GM13977 (cell line): ENCODE measurements at regions not wholly inside any gene's neighbourhood (a gene's known extent, or its start where the extent isn't known, plus 50 kb on each side); places are given as distances from the start of the nearest gene placed in this dataset.

ENCODE experiments used
- DNase-seq: peaks from one replicate; pipeline ENCODE4 v3.0.0; 2012; ENCODE audit warnings: low spot score
- CTCF ChIP-seq: IDR thresholded peaks from 2 replicates; pipeline ENCODE4 v1.5.1; 2012; ENCODE audit warnings: mild to moderate bottlenecking, control low read depth; ENCODE audit not compliant: insufficient read depth; ENCODE audit errors: extremely low read depth, missing control alignments
- in situ Hi-C: fragments of 300-500 bp; cut with MboI; formaldehyde crosslinking; loops from one replicate; pipeline ENCODE4 v1.12.0; 2022; ENCODE audit warnings: low sequenced_read_pairs, low pct_unique_long_range_greater_than_20kb, mixed read lengths, inconsistent platforms; ENCODE audit not compliant: unreplicated experiment

DNA sequence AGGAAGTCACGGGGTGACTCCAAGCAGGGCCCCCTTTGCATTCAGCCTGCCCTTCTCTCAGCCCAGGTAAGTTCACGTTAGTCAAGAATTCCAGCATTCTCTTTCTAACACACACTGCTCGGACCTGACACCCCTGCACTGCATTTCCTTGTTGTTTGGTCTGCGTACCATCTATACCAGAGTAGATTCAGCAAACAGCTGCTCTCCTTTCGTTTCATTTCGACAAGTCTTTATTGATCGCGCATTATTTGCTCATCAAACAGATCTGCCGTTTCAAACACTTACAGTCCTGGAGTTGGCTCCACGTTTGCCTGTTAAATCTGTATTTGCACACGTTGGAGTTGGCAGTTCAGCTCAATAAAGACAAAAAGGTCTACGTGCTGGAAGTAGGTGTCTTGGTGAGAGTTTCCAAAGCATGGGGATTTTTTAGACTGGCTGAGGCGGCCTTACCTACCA lies 495.1 kb downstream of the RPS24 start:
- no peak for DNase-seq
- no peak for TF ChIP-seq CTCF
- in situ Hi-C loops = no loop called here

- DNase-seq = no peak
- in situ Hi-C loops = no loop called here
- TF ChIP-seq CTCF = no peak
Observed at GRCh38 chr10:78529262-78529661, 495.6 kb downstream of the RPS24 start.

GRCh38 chr10:78531088-78531487 lies 497.4 kb downstream of the RPS24 start:
- no peak for TF ChIP-seq CTCF
- in situ Hi-C loops = no loop called here

GRCh38 chr10:78532480-78533042 lies 498.9 kb downstream of the RPS24 start:
- in situ Hi-C loops = no loop called here
- DNase-seq = no peak
- no peak for TF ChIP-seq CTCF

More at GRCh38 chr10:78531088-78531487, 497.4 kb downstream of the RPS24 start:
- DNase-seq = no peak

DNA sequence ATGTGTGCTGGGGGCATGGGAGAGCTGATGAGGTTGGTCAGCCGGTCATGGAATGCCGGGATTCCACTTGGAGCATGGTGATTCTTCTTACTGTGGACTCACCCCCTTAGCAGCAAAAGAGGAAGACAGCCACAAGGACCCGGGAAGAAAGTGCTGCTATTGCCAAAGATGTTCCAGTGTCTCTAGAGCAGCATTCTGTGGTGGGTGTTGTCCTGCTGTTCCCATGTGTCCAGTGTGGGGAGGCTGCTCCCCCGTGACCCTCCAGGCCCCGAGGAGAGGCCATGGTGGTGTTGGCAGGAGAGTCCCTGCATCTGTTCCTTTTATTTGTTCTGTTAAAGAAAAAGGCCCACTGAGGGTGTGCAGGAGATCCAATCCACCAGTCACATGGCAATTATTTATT lies 499.4 kb downstream of the RPS24 start:
- no peak for DNase-seq
- in situ Hi-C loops = no loop called here
- no peak for TF ChIP-seq CTCF

DNA sequence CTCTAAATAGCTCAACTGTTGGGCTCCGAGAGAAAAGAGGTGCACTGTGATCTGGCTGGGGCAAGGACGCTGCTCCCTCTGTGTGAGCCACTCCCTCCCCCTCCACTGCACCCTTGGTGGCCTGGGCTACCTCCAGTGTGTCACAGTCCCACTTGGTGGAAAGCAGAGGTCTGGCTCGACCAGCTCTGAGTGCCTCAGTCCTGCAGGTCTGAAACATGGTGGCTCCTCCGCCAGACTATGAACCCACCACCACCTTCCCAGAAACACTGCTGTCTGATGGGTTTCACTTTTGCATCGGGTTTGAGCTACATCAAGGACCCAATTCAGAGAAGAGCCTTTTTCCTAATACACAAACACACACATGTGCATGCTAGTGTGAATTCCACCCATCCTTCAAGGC lies 500.1 kb downstream of the RPS24 start:
- TF ChIP-seq CTCF = no peak
- in situ Hi-C loops = no loop called here
- DNase-seq = no peak
